ENCODE measurements at regions not wholly inside any gene's neighbourhood (a gene's known extent, or its start where the extent isn't known, plus 50 kb on each side); places are given as distances from the start of the nearest gene placed in this dataset.

DNA sequence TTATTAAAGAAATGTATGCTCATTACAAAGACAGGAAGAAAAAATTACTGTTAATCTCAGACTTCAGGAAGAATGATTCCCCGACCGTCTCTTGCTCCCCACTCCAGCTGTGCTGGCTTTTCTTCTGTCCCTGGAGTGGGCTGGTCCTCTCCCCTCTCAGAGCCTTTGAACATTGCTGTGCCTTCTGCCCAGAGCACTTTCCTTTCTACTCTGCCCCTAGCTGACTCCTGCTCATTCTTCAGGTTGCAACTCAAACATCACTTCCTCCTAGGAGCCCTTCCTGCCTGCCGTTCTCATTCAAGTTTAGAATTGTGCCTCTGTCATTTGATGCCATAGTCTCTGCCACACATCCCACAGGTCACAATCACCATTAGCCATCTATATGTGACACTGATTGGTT is 329.5 kb downstream of the MIAT start:
- Histone ChIP-seq H3K27ac (no peak overlapping the region), H3K4me1 (no peaks in the 10 kb centered on the region), H3K27me3 (no peaks in the 10 kb centered on the region), H3K4me3 (no peak overlapping the region), H3K9me3 (no peaks in the 10 kb centered on the region), H3K36me3 (no peaks in the 10 kb centered on the region)
- ATAC-seq (no peak), DNase-seq (no peak)
- TF ChIP-seq, protein P1, sequence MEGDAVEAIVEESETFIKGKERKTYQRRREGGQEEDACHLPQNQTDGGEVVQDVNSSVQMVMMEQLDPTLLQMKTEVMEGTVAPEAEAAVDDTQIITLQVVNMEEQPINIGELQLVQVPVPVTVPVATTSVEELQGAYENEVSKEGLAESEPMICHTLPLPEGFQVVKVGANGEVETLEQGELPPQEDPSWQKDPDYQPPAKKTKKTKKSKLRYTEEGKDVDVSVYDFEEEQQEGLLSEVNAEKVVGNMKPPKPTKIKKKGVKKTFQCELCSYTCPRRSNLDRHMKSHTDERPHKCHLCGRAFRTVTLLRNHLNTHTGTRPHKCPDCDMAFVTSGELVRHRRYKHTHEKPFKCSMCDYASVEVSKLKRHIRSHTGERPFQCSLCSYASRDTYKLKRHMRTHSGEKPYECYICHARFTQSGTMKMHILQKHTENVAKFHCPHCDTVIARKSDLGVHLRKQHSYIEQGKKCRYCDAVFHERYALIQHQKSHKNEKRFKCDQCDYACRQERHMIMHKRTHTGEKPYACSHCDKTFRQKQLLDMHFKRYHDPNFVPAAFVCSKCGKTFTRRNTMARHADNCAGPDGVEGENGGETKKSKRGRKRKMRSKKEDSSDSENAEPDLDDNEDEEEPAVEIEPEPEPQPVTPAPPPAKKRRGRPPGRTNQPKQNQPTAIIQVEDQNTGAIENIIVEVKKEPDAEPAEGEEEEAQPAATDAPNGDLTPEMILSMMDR (IDR thresholded peaks at IDR 0.05), result no peak
- intact Hi-C loops (cut with DNase I), result no loop called here

DNA sequence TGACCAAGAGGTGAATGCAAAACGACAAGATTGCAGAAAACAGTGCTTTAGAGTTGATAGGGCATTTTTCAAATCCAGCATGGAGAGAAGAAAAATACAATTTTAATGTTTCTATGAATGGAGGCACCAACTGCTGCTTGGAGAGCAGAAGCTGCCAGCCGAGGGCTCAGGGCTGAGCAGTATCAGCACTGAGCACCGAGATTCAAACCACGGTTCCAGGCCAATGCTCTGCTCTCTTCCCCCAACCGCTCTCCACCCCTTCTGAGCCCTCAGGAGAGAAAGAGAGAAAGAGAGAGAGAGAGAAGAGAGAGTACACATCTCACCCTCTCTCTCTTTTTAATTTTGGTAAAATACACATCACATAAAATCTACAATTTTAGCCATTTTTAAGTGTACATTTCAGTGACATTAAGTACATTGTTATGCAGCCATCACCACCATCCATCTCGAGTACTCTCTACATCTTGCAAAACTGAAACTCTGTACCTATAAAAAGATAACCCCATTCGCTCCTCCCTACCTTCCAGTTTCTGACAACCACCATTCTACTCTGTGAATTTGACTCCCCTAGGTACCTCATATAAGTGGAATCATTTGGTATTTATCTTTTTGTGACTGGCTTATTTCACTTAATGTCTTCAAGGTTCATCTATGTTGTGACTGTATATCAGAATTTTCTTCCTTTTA is 333.3 kb downstream of the MIAT start:
- Histone ChIP-seq H3K27me3 (no peaks in the 10 kb centered on the region), H3K36me3 (no peaks in the 10 kb centered on the region), H3K27ac (no peak overlapping the region), H3K4me3 (no peak overlapping the region), H3K9me3 (no peaks in the 10 kb centered on the region), H3K4me1 (no peaks in the 10 kb centered on the region)
- DNase-seq, result no peak
- intact Hi-C loops (cut with DNase I), result no loop called here
- TF ChIP-seq, protein P1 (IDR thresholded peaks at IDR 0.05), result no peak
- ATAC-seq, result no peak

DNA sequence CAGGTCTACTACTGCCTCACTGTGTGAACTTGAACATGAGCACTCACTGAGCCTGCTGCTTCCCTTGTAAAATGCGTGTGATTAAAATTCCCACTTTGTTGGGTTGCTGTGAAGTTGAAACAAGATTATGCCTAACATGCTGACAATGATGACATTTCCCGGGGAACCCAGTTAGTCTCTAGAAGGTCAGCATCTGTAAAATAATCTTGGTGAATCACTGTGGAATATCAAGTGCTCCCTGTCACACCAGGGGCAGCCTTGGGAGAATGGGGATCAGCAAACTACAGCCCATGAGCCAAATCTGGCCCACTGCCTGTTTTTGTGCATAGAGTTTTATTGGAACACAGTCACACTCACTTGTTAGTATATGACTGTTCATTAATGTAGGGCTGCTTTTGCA is 335.2 kb downstream of the MIAT start:
- ATAC-seq, result no peak
- Histone ChIP-seq H3K27ac (no peak overlapping the region), H3K4me1 (no peaks in the 10 kb centered on the region), H3K4me3 (no peak overlapping the region), H3K36me3 (no peaks in the 10 kb centered on the region), H3K9me3 (no peaks in the 10 kb centered on the region), H3K27me3 (no peaks in the 10 kb centered on the region)
- intact Hi-C loops (cut with DNase I), result no loop called here
- TF ChIP-seq, protein P1 (IDR thresholded peaks at IDR 0.05), result no peak
- no peak for DNase-seq

DNA sequence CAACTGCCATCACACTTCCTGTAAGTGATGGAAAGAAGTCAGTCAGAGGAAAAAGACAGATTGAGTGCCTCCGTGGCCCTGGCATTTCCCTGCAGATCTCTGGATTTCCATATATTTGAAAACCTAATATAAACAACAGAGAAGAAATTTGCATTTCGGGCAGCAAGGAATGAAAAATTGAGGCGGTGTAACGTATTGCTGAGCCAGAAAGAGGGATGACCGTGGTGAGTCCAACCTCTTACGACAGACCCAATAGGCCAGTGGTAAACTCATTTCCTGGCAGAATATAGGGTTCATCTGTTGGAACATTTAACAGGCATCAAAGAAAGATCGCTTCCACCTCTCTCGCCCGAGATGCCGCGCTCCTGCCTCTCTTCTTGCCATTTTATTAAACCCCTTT is 336.5 kb downstream of the MIAT start:
- Histone ChIP-seq H3K9me3 (no peaks in the 10 kb centered on the region), H3K27me3 (no peaks in the 10 kb centered on the region), H3K4me3 (no peak overlapping the region), H3K4me1 (no peaks in the 10 kb centered on the region), H3K36me3 (no peaks in the 10 kb centered on the region), H3K27ac (no peak overlapping the region)
- no peak for DNase-seq
- TF ChIP-seq, protein P1 (IDR thresholded peaks at IDR 0.05), result no peak
- intact Hi-C loops (cut with DNase I), result no loop called here
- no peak for ATAC-seq

DNA sequence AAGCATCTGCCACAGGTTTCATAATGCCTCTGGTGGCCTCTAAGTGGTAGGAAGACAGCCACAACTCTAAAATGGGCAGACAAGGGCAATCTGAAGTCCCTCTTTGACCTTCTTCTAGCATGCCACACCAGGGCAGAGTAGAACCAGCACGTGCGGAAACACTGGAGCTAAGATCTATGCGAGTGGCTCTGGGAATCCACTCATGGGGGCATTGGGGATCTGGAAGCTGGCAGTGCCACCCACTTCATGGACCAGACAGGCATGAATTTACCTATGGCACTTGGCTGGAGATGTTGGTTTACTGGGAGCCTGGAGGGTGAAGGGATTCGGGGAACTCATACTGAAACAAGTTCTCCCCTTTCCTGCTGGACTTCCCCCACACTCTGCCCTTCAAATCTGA is 337.4 kb downstream of the MIAT start:
- no peaks in the 10 kb centered on the region for H3K36me3 ChIP-seq
- H3K4me1 ChIP-seq, result no peaks in the 10 kb centered on the region
- TF ChIP-seq, protein P1 (IDR thresholded peaks at IDR 0.05), result no peak
- DNase-seq (no peak), ATAC-seq (no peak)
- no peaks in the 10 kb centered on the region for H3K27me3 ChIP-seq
- no peak overlapping the region for H3K4me3 ChIP-seq
- no peak overlapping the region for H3K27ac ChIP-seq
- no peaks in the 10 kb centered on the region for H3K9me3 ChIP-seq
- intact Hi-C loops (cut with DNase I), result no loop called here

DNA sequence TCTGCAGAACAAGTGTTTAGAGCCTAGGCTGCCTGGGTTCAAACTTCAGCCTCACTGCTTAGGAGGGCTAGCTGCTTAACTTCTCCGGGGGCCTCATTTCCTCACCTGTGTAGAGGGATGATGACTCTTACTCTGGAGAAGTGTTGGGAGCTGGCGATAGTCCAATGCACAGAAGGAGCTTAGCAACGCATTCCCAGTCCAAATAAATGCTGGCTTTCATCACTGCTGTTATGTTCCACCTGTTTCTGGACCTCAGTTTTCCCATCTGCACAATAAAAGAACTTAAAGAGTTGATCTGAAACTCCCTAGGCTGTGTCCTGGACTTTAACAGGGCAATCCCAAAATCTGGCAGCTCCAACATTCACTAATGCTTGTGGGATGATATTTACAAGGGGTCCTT is 337.8 kb downstream of the MIAT start:
- TF ChIP-seq, protein P1 (IDR thresholded peaks at IDR 0.05), result no peak
- no peak overlapping the region for H3K4me3 ChIP-seq
- DNase-seq (no peak), ATAC-seq (no peak)
- no peaks in the 10 kb centered on the region for H3K4me1 ChIP-seq
- no peak overlapping the region for H3K27ac ChIP-seq
- no peaks in the 10 kb centered on the region for H3K9me3 ChIP-seq
- H3K36me3 ChIP-seq, result no peaks in the 10 kb centered on the region
- H3K27me3 ChIP-seq, result no peaks in the 10 kb centered on the region
- intact Hi-C loops (cut with DNase I), result no loop called here
